Kidney (tissue), 13 donors: ENCODE measurements at regions not wholly inside any gene's neighbourhood (a gene's known extent, or its start where the extent isn't known, plus 50 kb on each side); places are given as distances from the start of the nearest gene placed in this dataset.

Source experiments
- DNase-seq, 5 donors: peaks; one replicate each; pipeline ENCODE4 v3.0.0-alpha.2; 2013 to 2020
- FAIRE-seq: peaks from 2 replicates; lab custom pipeline; 2012; peaks lifted over from hg19 to GRCh38; lab: Jason Lieb, UNC
- H3K27ac ChIP-seq, 2 donors: one replicate each; pipeline ENCODE4 v1.7.0; 2013; ENCODE audit warnings: low read depth in 2 of 2, low read length in 2 of 2, inconsistent platforms in 1 of 2
- H3K27me3 ChIP-seq: one replicate; pipeline ENCODE4 v1.7.1; 2013; ENCODE audit warnings: low read length, inconsistent platforms; ENCODE audit not compliant: control insufficient read depth, insufficient read depth
- H3K36me3 ChIP-seq, 3 donors: one replicate each; pipeline versions ENCODE4 v1.7.0 to v1.7.1; 2013; ENCODE audit warnings: low read length in 3 of 3, control low read depth in 1 of 3, inconsistent platforms in 1 of 3; ENCODE audit not compliant: insufficient read depth in 3 of 3, control insufficient read depth in 2 of 3
- H3K4me1 ChIP-seq, 3 donors: one replicate each; pipeline versions ENCODE4 v1.7.0 to v1.7.1; 2013; ENCODE audit warnings: low read length in 3 of 3, inconsistent platforms in 1 of 3, low read depth in 1 of 3; ENCODE audit not compliant: control insufficient read depth in 2 of 3, insufficient read depth in 2 of 3
- H3K4me3 ChIP-seq, 3 donors: one replicate each; pipeline versions ENCODE4 v1.7.0 to v1.8.1; 2013; ENCODE audit warnings: low read length in 3 of 3, control low read depth in 1 of 3, inconsistent platforms in 1 of 3
- H3K9ac ChIP-seq, 3 donors: one replicate each; pipeline versions ENCODE4 v1.7.0 to v1.7.1; 2013; ENCODE audit warnings: low read length in 3 of 3, control low read depth in 1 of 3, inconsistent platforms in 1 of 3
- H3K9me3 ChIP-seq, 3 donors: one replicate each; pipeline versions ENCODE4 v1.7.0 to v1.7.1; 2013; ENCODE audit warnings: low read length in 3 of 3, control low read depth in 1 of 3, inconsistent platforms in 1 of 3; ENCODE audit not compliant: control insufficient read depth in 2 of 3, insufficient read depth in 1 of 3
- CTCF ChIP-seq: IDR thresholded peaks from 3 replicates; pipeline ENCODE4 v1.5.1; 2012; ENCODE audit warnings: mild to moderate bottlenecking, moderate library complexity, borderline replicate concordance; ENCODE audit not compliant: insufficient read depth; ENCODE audit errors: extremely low read depth
- intact Hi-C: fragments of 100-400 bp; cut with DNase I; formaldehyde crosslinking; loops from one replicate; pipeline ENCODE4 v1.11.1; 2022
- donor health status: control.
- donor health status: control.
- donor health status: control.
- donor health status: control.
- donor health status: control.
- donor health status: DM: yes; HTN: yes; CAD: no.
- donor health status: Normal renal cell carcinoma (clear cell type).

GRCh38 chr1:72586023-72586685 is 303.8 kb upstream of the NEGR1 start:
- TF ChIP-seq CTCF = no peak
- no peak overlapping the region for H3K27ac ChIP-seq
- no peak for FAIRE-seq
- intact Hi-C loops = no loop called here
- no peaks in the 10 kb centered on the region for H3K36me3 ChIP-seq
- no peaks in the 10 kb centered on the region for H3K9me3 ChIP-seq
- no peak overlapping the region for H3K9ac ChIP-seq
- no peak overlapping the region for H3K4me3 ChIP-seq
- H3K4me1 ChIP-seq = no peaks in the 10 kb centered on the region
- H3K27me3 ChIP-seq = no peaks in the 10 kb centered on the region
- no peak for DNase-seq

GRCh38 chr1:72579629-72580028 is 297.3 kb upstream of the NEGR1 start:
- no peak for FAIRE-seq
- Histone ChIP-seq H3K9ac (no peak overlapping the region), H3K27me3 (no peaks in the 10 kb centered on the region), H3K4me3 (no peak overlapping the region), H3K36me3 (no peaks in the 10 kb centered on the region), H3K9me3 (no peaks in the 10 kb centered on the region), H3K4me1 (no peaks in the 10 kb centered on the region), H3K27ac (no peak overlapping the region)
- TF ChIP-seq CTCF = no peak
- intact Hi-C loops = no loop called here
- DNase-seq = no peak

GRCh38 chr1:72570815-72571214 is 288.5 kb upstream of the NEGR1 start:
- intact Hi-C loops = no loop called here
- no peak for TF ChIP-seq CTCF
- no peak for FAIRE-seq

GRCh38 chr1:72568113-72568512 is 285.8 kb upstream of the NEGR1 start:
- intact Hi-C loops = no loop called here
- Histone ChIP-seq H3K4me3 (no peak overlapping the region), H3K9ac (no peak overlapping the region), H3K9me3 (no peaks in the 10 kb centered on the region), H3K4me1 (no peaks in the 10 kb centered on the region), H3K36me3 (no peaks in the 10 kb centered on the region), H3K27me3 (no peaks in the 10 kb centered on the region), H3K27ac (no peak overlapping the region)
- FAIRE-seq (no peak), DNase-seq (no peak)
- TF ChIP-seq CTCF = no peak

More at GRCh38 chr1:72570815-72571214, 288.5 kb upstream of the NEGR1 start:
- Histone ChIP-seq H3K4me3 (no peak overlapping the region), H3K27me3 (no peaks in the 10 kb centered on the region), H3K9ac (no peak overlapping the region), H3K9me3 (no peaks in the 10 kb centered on the region), H3K4me1 (no peaks in the 10 kb centered on the region), H3K36me3 (no peaks in the 10 kb centered on the region), H3K27ac (no peak overlapping the region)
- DNase-seq = no peak
